C1 segment of cervical spinal cord (tissue), 14 donors: ENCODE measurements at regions not wholly inside any gene's neighbourhood (a gene's known extent, or its start where the extent isn't known, plus 50 kb on each side); places are given as distances from the start of the nearest gene placed in this dataset.
"Not testable (repeated sequence)": the region's sequence is repeated elsewhere in the genome, so short reads cannot be mapped to it uniquely, and the experiment has no call there.

Experiments
- DNase-seq, 14 donors: peaks; one replicate each; lab custom pipeline; 2025; lab: John Stamatoyannopoulos, UW

- no peak for DNase-seq
Observed at GRCh38 chr14:48075487-48075886, 400.1 kb upstream of the MDGA2 start.

- no peak for DNase-seq
Observed at GRCh38 chr14:48052973-48053372, 377.6 kb upstream of the MDGA2 start.

- DNase-seq: no peak
Observed at GRCh38 chr14:48035836-48036235, 360.4 kb upstream of the MDGA2 start.

- DNase-seq: no peak
Observed at GRCh38 chr14:48027115-48027514, 351.7 kb upstream of the MDGA2 start.

GRCh38 chr14:48023881-48024280, 348.5 kb upstream of the MDGA2 start:
- DNase-seq: no peak

- not testable (repeated sequence) for DNase-seq
Observed at GRCh38 chr14:48011484-48011883, 336.1 kb upstream of the MDGA2 start.

- DNase-seq: no peak
Observed at GRCh38 chr14:48008646-48009045, 333.2 kb upstream of the MDGA2 start.

- no peak for DNase-seq
Observed at GRCh38 chr14:48005986-48006385, 330.6 kb upstream of the MDGA2 start.

GRCh38 chr14:47993883-47994282, 318.5 kb upstream of the MDGA2 start:
- DNase-seq: no peak

- DNase-seq: no peak
Observed at GRCh38 chr14:47988175-47988574, 312.8 kb upstream of the MDGA2 start.

GRCh38 chr14:47978871-47979270, 303.5 kb upstream of the MDGA2 start:
- DNase-seq: no peak

- no peak for DNase-seq
Observed at GRCh38 chr14:47976139-47976538, 300.7 kb upstream of the MDGA2 start.

- DNase-seq: no peak
Observed at GRCh38 chr14:47966076-47966810, 290.8 kb upstream of the MDGA2 start.

- DNase-seq: no peak
Observed at GRCh38 chr14:47961634-47962033, 286.2 kb upstream of the MDGA2 start.

- DNase-seq: no peak
Observed at GRCh38 chr14:47959740-47960139, 284.3 kb upstream of the MDGA2 start.

- DNase-seq: no peak
Observed at GRCh38 chr14:47949006-47949405, 273.6 kb upstream of the MDGA2 start.

GRCh38 chr14:47935332-47935731, 259.9 kb upstream of the MDGA2 start:
- DNase-seq: no peak

GRCh38 chr14:47929334-47929733, 253.9 kb upstream of the MDGA2 start:
- no peak for DNase-seq

- DNase-seq: no peak
Observed at GRCh38 chr14:47921133-47921532, 245.7 kb upstream of the MDGA2 start.

GRCh38 chr14:47919997-47920396, 244.6 kb upstream of the MDGA2 start:
- DNase-seq: no peak

GRCh38 chr14:47919334-47919846, 244.0 kb upstream of the MDGA2 start:
- DNase-seq: no peak

- DNase-seq: peak in 1 of 14 donors; percentile 1
Observed at GRCh38 chr14:47917344-47917954, 242.0 kb upstream of the MDGA2 start.

- DNase-seq: not testable (repeated sequence)
Observed at GRCh38 chr14:47901141-47901540, 225.7 kb upstream of the MDGA2 start.
